ENCODE measurements at regions not wholly inside any gene's neighbourhood (a gene's known extent, or its start where the extent isn't known, plus 50 kb on each side); places are given as distances from the start of the nearest gene placed in this dataset.

DNA sequence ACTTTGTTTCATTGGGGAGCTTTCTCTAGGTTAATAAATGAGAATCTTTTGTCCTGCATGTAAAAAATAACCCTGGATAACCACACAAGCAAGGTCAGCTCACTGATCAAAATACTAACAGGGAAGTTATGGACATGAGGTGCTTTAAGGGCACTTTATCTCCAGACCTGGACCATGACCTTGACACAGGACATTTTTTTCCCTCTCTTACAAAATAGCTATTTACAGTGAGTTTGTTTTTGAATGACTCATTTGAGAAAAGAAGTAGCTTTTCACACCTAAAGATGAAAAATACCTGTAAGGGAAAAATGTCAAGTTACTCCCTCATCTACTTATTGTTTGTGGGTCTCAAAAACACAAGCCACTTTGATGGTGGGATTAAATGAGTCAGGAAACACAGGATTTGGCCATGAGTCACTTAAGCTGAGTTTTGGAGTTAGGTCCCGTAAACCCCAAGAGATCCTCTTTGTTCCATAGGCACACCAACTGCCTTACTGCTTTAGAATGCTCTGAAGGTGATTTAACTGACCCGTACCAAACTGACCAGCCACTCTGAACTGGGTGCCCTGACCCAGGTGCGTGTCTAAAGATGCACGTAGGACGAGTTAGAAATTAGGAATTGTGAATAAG is 479.3 kb upstream of the NXPH2 start:
- TF ChIP-seq, protein P1, sequence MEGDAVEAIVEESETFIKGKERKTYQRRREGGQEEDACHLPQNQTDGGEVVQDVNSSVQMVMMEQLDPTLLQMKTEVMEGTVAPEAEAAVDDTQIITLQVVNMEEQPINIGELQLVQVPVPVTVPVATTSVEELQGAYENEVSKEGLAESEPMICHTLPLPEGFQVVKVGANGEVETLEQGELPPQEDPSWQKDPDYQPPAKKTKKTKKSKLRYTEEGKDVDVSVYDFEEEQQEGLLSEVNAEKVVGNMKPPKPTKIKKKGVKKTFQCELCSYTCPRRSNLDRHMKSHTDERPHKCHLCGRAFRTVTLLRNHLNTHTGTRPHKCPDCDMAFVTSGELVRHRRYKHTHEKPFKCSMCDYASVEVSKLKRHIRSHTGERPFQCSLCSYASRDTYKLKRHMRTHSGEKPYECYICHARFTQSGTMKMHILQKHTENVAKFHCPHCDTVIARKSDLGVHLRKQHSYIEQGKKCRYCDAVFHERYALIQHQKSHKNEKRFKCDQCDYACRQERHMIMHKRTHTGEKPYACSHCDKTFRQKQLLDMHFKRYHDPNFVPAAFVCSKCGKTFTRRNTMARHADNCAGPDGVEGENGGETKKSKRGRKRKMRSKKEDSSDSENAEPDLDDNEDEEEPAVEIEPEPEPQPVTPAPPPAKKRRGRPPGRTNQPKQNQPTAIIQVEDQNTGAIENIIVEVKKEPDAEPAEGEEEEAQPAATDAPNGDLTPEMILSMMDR (IDR thresholded peaks at IDR 0.05), result no peak
- TF ChIP-seq POLR2AphosphoS5 (IDR thresholded peaks at IDR 0.05) (no peak), POLR2A (IDR thresholded peaks at IDR 0.05) (no peak), EP300 (IDR thresholded peaks at IDR 0.05; ENCODE audit: low read depth) (no peak)
